BJ (cell line): ENCODE measurements at regions not wholly inside any gene's neighbourhood (a gene's known extent, or its start where the extent isn't known, plus 50 kb on each side); places are given as distances from the start of the nearest gene placed in this dataset.

Experiments
- CTCF ChIA-PET: fragments of 350-600 bp; formaldehyde crosslinking; extraction: SDS; loops from one replicate; lab custom pipeline; 2021; ENCODE audit warnings: antibody characterized with exemption, inconsistent platforms; lab: Yijun Ruan, JAX
- POLR2A ChIA-PET: fragments of 300-600 bp; sonication (Branson Sonifier 250); formaldehyde crosslinking; extraction: SDS; loops from one replicate; lab custom pipeline; 2021; ENCODE audit warnings: antibody characterized with exemption; lab: Charles Lee
- DNase-seq: peaks from one replicate; pipeline ENCODE4 v3.0.0-alpha.2; 2011; ENCODE audit warnings: low read depth
- H3K27me3 ChIP-seq: 2 replicates; pipeline ENCODE4 v1.6.0; 2011; ENCODE audit warnings: low read length; ENCODE audit not compliant: control insufficient read depth, insufficient read depth
- H3K36me3 ChIP-seq: 2 replicates; pipeline ENCODE4 v1.5.1; 2011; ENCODE audit warnings: low read length; ENCODE audit not compliant: control insufficient read depth, insufficient read depth
- H3K4me3 ChIP-seq: 2 replicates; pipeline ENCODE4 v1.5.1; 2011; ENCODE audit warnings: low read depth, mild to moderate bottlenecking, control low read depth, low read length
- TF ChIP-seq, protein P1 (sequence below): IDR thresholded peaks from 2 replicates; pipeline ENCODE4 v1.5.1; 2011; ENCODE audit warnings: low read depth, mild to moderate bottlenecking, control low read depth, inconsistent platforms, low read length, moderate library complexity; ENCODE audit not compliant: insufficient read depth

DNA sequence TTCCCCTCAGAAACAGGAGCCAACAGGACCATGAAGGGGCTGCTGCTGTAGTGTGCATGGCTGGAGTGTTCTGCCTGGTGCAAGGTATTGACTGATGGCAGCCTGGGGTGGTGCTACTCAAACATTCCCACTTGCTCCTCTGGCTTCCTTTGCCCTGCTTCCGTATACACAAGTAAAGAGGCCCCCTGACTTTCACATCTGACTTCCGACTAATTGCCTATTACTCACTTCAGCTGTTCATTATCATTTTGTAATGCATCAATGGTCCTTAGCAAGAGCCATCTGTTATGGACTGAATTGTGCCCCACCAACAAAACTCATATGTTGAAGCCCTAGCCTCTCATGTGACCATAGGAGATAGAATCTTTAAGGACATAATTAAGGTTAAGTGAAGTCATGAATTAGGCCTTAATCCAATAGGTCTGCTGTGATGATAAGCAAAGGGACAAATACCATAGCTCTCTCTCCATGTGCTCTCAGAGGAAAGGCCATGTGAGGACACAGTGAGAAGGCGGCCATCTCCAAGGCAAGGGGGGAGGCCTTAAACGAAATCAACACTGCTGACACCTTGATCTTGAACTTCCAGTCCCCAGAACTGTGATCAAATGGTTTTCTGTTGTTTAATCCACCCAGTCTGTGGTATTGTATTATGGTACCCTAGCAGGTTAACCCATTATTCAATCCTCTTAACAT, 122.5 kb upstream of the CLNK start:
- ChIA-PET POLR2A (no interaction called here), CTCF (no interaction called here)
- no peaks in the 10 kb centered on the region for H3K27me3 ChIP-seq
- H3K4me3 ChIP-seq = no peak overlapping the region
- DNase-seq = no peak
- TF ChIP-seq, protein P1, sequence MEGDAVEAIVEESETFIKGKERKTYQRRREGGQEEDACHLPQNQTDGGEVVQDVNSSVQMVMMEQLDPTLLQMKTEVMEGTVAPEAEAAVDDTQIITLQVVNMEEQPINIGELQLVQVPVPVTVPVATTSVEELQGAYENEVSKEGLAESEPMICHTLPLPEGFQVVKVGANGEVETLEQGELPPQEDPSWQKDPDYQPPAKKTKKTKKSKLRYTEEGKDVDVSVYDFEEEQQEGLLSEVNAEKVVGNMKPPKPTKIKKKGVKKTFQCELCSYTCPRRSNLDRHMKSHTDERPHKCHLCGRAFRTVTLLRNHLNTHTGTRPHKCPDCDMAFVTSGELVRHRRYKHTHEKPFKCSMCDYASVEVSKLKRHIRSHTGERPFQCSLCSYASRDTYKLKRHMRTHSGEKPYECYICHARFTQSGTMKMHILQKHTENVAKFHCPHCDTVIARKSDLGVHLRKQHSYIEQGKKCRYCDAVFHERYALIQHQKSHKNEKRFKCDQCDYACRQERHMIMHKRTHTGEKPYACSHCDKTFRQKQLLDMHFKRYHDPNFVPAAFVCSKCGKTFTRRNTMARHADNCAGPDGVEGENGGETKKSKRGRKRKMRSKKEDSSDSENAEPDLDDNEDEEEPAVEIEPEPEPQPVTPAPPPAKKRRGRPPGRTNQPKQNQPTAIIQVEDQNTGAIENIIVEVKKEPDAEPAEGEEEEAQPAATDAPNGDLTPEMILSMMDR = no peak
- no peaks in the 10 kb centered on the region for H3K36me3 ChIP-seq

DNA sequence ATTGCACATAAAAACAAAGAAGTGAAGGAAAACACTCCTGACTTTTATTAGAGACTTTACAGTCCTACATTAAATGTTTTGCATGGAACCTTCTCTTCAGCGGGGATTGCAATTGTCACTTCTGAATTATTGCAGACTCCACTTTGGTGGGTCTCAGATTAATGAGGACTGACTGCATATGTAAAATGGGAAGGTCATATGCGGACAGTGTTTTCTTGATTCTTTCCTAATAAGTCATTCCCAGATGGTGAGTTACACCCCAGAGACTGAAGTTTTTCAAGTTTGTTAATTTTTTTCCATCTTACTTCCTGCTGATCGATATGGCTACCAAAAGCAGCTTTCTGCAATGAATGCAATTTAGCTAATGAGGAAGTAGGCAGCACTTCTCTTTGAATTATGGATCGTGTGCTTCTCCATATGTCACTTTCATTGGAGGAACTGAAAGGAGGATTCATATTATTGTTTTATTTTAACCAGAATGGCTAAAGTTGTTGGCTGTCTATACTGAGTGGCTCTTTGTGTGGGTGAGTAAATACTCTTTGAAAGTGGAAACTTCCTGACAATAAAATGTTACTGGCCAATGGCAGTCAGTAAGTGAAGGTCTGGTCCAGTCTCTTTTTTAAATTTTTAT, 119.3 kb upstream of the CLNK start:
- Histone ChIP-seq H3K4me3 (no peak overlapping the region), H3K36me3 (no peaks in the 10 kb centered on the region), H3K27me3 (no peaks in the 10 kb centered on the region)
- CTCF ChIA-PET = no interaction called here
- TF ChIP-seq, protein P1 = no peak
- no peak for DNase-seq
- POLR2A ChIA-PET = no interaction called here

DNA sequence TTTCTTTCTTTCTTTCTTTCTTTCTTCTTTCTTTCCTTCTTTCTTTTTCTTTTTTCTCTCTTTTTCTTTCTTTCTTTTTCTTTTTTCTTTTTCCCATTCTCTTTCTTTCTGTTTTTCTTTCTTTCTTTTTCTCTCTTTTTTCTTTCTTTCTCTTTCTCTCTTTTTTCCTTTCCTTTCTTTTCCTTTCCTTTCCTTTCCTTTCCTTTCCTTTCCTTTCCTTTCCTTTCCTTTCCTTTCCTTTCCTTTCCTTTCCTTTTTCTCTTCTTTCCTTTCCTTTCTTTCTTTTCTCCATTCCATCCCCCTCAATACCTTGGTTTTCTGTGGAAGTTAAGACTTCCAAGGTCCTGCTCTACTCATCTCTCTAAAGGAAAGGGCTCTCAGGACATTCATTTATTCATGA, 102.8 kb upstream of the CLNK start:
- no peak for DNase-seq
- ChIA-PET CTCF (no interaction called here), POLR2A (no interaction called here)
- Histone ChIP-seq H3K36me3 (no peaks in the 10 kb centered on the region), H3K4me3 (no peak overlapping the region), H3K27me3 (no peaks in the 10 kb centered on the region)
- TF ChIP-seq, protein P1 = no peak

DNA sequence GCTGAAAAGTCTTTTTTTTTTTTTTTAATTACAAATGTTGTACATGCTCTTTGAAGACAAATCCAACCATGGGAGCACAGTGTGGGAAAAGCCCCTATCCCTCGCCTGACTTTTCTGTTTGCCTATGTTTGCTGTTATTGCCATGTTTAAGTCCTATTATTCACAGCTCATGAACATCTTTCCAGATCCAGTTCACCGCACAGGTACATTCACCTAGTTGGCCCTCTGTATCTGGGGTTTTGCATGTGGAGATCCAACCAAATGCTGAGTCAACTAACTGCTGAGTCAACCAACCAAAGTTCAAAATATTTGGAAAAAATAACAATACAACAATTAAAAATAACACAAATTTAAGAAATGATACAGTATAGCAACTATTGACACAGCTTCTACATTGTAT, 100.1 kb upstream of the CLNK start:
- Histone ChIP-seq H3K36me3 (no peaks in the 10 kb centered on the region), H3K4me3 (no peak overlapping the region), H3K27me3 (no peaks in the 10 kb centered on the region)
- TF ChIP-seq, protein P1 = no peak
- ChIA-PET POLR2A (no interaction called here), CTCF (interaction anchor here (0.6 to 0.9 kb wide), 2 partner anchors 15 to 911 kb away, joined by 4 read pairs; no protein-coding TSS in a partner anchor)
- no peak for DNase-seq

DNA sequence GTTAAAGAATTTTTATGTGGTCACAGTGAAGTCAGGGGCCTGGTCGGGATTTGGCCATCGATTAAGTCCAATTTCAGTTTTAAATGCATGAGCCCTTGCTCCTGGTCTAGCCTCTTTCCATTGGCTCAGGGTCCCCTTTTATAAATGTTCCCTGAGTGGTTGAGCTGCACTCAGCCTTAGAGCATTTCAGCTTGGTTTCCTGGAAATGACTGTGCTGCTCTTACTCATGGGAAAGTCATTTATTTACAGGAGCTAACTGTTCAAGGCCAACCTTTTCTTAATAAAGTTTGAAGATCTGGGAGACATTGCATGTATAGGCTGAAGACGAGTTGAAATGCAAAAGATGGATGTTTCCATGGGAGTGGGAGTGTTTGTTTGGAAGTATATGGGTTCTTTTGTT, 98.8 kb upstream of the CLNK start:
- Histone ChIP-seq H3K4me3 (no peak overlapping the region), H3K27me3 (no peaks in the 10 kb centered on the region), H3K36me3 (no peaks in the 10 kb centered on the region)
- DNase-seq = no peak
- ChIA-PET POLR2A (no interaction called here), CTCF (no interaction called here)
- TF ChIP-seq, protein P1 = no peak
